ENCODE measurements at regions not wholly inside any gene's neighbourhood (a gene's known extent, or its start where the extent isn't known, plus 50 kb on each side); places are given as distances from the start of the nearest gene placed in this dataset.

GRCh38 chr14:71405676-71406075, 498.4 kb downstream of the PCNX1 start:
- DNase-seq: no peak
- Histone ChIP-seq H3K27me3 (no peaks in the 10 kb centered on the region), H3K4me3 (no peak overlapping the region), H3K27ac (no peak overlapping the region), H3K36me3 (no peaks in the 10 kb centered on the region), H3K4me1 (peaks cover 0 to 26% (median 13%) of the 10 kb centered on the region in 4 donors), H3K9me3 (no peaks in the 10 kb centered on the region)
- intact Hi-C loops (cut with DNase I; ENCODE audit: low total_unique reads): no loop called here
- TF ChIP-seq POLR2AphosphoS5 (IDR thresholded peaks at IDR 0.05): no peak
- no peak for TF ChIP-seq EP300 (IDR thresholded peaks at IDR 0.05)
- TF ChIP-seq POLR2A (IDR thresholded peaks at IDR 0.05): no peak
- 91 to 96% (median 94%) methylated on average over 4 of the region's 4 CpGs for WGBS, 5 donors

- WGBS, 5 donors: 85 to 93% (median 89%) methylated on average over 7 of the region's 7 CpGs
- Histone ChIP-seq H3K9me3 (no peaks in the 10 kb centered on the region), H3K36me3 (no peaks in the 10 kb centered on the region), H3K27ac (no peak overlapping the region), H3K27me3 (no peaks in the 10 kb centered on the region), H3K4me3 (no peak overlapping the region), H3K4me1 (peaks cover 0 to 33% (median 12%) of the 10 kb centered on the region in 4 donors)
- TF ChIP-seq EP300 (IDR thresholded peaks at IDR 0.05): no peak
- TF ChIP-seq POLR2AphosphoS5 (IDR thresholded peaks at IDR 0.05): no peak
- no peak for TF ChIP-seq CTCF (IDR thresholded peaks at IDR 0.05)
- no peak for TF ChIP-seq POLR2A (IDR thresholded peaks at IDR 0.05)
- intact Hi-C loops (cut with DNase I; ENCODE audit: low total_unique reads): no loop called here
- no peak for DNase-seq
These were observed 501.2 kb downstream of the PCNX1 start for GRCh38 chr14:71408362-71409030.

GRCh38 chr14:71410578-71411284, 503.5 kb downstream of the PCNX1 start:
- no peak overlapping the region for H3K4me3 ChIP-seq
- no peaks in the 10 kb centered on the region for H3K27me3 ChIP-seq
- no peak overlapping the region for H3K27ac ChIP-seq
- peaks cover 0 to 37% (median 18%) of the 10 kb centered on the region in 4 donors for H3K4me1 ChIP-seq
- no peak for TF ChIP-seq CTCF (IDR thresholded peaks at IDR 0.05)
- TF ChIP-seq EP300 (IDR thresholded peaks at IDR 0.05): no peak
- TF ChIP-seq POLR2AphosphoS5 (IDR thresholded peaks at IDR 0.05): no peak
- TF ChIP-seq POLR2A (IDR thresholded peaks at IDR 0.05): no peak
- intact Hi-C loops (cut with DNase I; ENCODE audit: low total_unique reads): no loop called here
- H3K9me3 ChIP-seq: no peaks in the 10 kb centered on the region
- no peaks in the 10 kb centered on the region for H3K36me3 ChIP-seq
- WGBS, 5 donors: 85 to 96% (median 94%) methylated on average over 5 of the region's 5 CpGs
- no peak for DNase-seq

- no peaks in the 10 kb centered on the region for H3K9me3 ChIP-seq
- WGBS, 5 donors: 77 to 91% (median 84%) methylated on average over 3 of the region's 3 CpGs
- no peak overlapping the region for H3K27ac ChIP-seq
- intact Hi-C loops (cut with DNase I; ENCODE audit: low total_unique reads): no loop called here
- no peaks in the 10 kb centered on the region for H3K36me3 ChIP-seq
- H3K4me1 ChIP-seq: peaks cover 0 to 40% (median 18%) of the 10 kb centered on the region in 4 donors
- TF ChIP-seq EP300 (IDR thresholded peaks at IDR 0.05): no peak
- no peak for TF ChIP-seq CTCF (IDR thresholded peaks at IDR 0.05)
- TF ChIP-seq POLR2AphosphoS5 (IDR thresholded peaks at IDR 0.05): no peak
- TF ChIP-seq POLR2A (IDR thresholded peaks at IDR 0.05): no peak
- no peak overlapping the region for H3K4me3 ChIP-seq
- DNase-seq: no peak
- no peaks in the 10 kb centered on the region for H3K27me3 ChIP-seq
These were observed 504.0 kb downstream of the PCNX1 start for GRCh38 chr14:71411285-71411595.

GRCh38 chr14:71411738-71412137, 504.5 kb downstream of the PCNX1 start:
- intact Hi-C loops (cut with DNase I; ENCODE audit: low total_unique reads): no loop called here
- no peak overlapping the region for H3K4me3 ChIP-seq
- peaks cover 0 to 40% (median 18%) of the 10 kb centered on the region in 4 donors for H3K4me1 ChIP-seq
- no peaks in the 10 kb centered on the region for H3K9me3 ChIP-seq
- TF ChIP-seq POLR2A (IDR thresholded peaks at IDR 0.05): no peak
- TF ChIP-seq POLR2AphosphoS5 (IDR thresholded peaks at IDR 0.05): no peak
- no peak for TF ChIP-seq EP300 (IDR thresholded peaks at IDR 0.05)
- no peak for TF ChIP-seq CTCF (IDR thresholded peaks at IDR 0.05)
- DNase-seq: no peak
- H3K27ac ChIP-seq: no peak overlapping the region
- WGBS, 5 donors: 68 to 90% (median 84%) methylated on average over 3 of the region's 3 CpGs
- H3K27me3 ChIP-seq: no peaks in the 10 kb centered on the region
- no peaks in the 10 kb centered on the region for H3K36me3 ChIP-seq

Data from stomach (tissue), 8 donors.